HG03175 (cell line): ENCODE measurements at regions not wholly inside any gene's neighbourhood (a gene's known extent, or its start where the extent isn't known, plus 50 kb on each side); places are given as distances from the start of the nearest gene placed in this dataset.
A peak's percentile ranks its signal among the peaks of the same experiment; 100 is the strongest.
"Not testable (repeated sequence)": the region's sequence is repeated elsewhere in the genome, so short reads cannot be mapped to it uniquely, and the experiment has no call there.

ENCODE experiments used
- ATAC-seq: cut with Tn5 transposase; IDR thresholded peaks from one replicate; pipeline ENCODE4 v1.9.1; 2021; ENCODE audit warnings: mild to moderate bottlenecking, moderate library complexity; ENCODE audit not compliant: unreplicated experiment

DNA sequence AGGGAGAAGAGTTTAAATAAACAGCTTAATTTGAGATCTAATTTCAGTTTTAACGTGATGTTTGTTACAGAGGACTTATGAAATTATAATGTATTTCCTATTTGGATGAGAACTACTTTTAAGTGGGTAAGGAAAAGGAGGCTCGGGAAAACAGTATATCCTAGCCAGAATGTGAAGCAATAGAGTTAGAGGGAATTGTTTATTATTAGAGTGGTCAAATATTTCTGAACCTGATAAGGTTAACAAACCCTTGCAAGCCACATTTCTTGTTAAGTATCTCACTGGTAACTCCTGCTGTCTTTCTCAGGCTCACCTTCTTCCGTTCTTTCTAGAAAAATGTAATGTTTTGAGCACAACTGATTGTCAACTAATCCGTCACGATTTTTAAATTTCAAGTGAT is 335.1 kb upstream of the MBL2 start:
- ATAC-seq = no peak

DNA sequence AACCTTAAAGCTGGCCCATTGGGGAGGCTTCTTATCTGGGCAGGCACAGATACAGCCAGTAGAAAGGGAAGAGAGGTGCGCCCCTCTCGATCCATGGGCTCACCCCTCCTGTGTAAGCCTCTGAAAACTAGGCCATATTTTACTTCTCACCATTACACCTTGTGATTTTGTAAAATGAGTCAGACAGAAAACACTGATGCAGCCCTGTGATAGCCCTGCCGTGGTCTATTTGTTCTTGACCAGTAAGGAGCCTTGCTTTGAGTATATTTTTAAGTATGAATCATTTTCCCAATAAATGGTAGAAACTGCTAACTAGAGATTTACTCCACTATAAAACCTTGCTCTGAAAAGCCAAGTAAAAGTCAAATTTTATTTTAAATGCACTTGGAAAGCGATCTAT is 329.8 kb upstream of the MBL2 start:
- no peak for ATAC-seq

DNA sequence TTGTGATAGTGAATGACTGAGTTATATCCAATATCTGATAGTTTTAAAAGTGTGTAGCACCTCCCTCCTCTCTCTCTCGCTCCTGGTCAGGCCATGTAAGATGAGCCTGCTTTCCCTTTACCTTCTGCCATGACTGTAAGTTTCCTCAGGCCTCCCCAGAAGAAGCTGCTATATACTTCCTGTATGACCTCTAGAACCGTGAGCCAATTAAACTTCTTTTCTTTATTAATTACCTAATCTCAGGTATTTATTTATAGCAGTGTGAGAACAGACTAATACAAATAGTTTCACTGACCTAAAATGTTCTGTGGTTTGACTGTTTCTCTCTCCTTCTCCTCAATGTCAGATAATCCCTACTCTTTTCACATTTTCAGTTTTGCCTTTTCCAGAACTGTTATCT is 321.3 kb upstream of the MBL2 start:
- no peak for ATAC-seq

DNA sequence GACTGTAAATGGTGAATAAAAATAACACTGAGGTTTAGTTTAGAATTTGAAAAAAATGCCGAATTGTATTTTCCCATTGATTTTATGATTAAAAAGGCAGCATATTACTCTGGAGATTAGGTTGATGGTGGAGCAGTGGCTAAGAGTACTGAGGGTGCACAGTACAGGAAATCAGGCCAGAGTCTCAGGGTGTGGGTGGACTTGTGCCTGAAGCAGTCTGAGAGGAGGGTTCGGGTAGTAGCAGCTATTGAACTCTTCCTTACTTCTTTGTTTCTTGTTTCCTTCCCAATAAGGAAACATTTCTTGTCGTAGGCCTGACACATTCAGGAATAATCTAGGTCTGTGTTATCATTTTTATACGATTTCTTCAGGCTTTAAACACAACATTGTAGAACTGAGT is 319.0 kb upstream of the MBL2 start:
- no peak for ATAC-seq

DNA sequence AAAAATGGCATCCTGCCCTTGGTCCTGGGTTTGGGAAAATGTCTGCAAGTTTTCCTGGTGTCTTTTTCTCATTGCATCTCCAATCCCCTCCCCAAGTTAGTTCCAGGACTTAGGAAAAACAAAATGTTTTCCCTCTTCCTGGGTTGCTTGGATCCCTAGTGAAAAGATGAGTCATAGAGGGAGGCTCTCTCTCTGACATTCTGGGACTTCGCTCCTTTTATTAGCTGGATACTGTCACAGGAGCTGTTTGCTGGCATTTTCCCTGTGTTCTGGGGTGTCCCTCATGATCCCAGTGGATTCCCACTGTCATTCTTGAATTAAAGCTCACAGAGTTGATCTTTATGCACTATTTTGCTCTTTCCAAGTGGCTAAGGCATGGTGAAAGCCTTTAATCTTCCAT is 316.4 kb upstream of the MBL2 start:
- ATAC-seq = no peak

DNA sequence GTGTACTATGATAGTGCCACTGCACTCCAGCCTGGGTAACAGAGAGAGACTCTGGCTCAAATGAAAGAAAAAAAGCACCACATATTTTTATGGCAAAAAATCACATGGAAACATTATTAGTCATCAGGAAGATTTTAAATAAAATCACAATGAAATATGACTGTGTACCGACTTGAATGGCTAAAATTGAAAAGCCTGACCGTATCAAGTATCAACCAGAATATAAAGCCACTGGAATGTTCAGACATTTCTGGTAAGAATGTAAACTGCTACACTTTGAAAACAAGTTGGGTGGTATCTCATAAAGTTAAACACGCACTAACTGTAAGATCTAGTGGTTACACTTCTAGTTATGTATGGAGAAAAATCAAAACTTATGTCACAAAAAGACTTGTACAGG is 306.7 kb upstream of the MBL2 start:
- no peak for ATAC-seq

DNA sequence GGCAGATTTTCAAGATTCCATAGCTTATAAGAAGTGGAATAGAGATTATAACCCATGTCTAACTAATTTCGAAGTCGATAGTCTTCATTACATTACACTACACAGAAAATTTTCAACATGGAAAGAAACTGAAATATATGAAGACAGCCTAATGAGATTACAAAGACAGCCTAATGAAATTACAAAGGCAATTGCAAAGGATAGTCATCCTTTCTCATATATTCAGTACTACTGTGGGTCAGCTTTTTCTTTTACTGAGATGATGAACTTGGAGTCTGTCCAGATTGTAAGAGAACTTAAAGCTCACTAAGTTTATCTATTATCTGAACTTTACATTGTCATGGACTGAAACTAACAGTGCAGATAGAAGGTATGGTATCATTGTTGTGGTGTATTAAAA is 304.4 kb upstream of the MBL2 start:
- no peak for ATAC-seq

DNA sequence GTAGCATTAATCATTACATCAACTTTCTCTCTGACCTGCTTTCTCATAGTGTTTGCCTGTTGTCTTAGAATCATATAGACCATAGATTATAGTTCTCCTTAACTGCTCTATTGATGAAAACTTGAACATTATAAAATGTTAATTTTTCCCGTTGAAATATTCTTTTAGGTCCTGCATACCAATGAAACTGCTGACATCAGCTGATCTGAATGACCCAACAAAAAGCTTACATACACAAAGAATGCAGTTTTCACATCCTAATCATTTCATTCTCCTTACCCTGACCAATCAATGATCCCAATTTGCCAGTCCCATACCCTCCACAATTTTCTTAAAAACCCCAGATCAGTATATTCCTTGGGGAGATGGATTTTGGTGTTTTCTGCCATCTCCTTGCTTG is 302.9 kb upstream of the MBL2 start:
- no peak for ATAC-seq

DNA sequence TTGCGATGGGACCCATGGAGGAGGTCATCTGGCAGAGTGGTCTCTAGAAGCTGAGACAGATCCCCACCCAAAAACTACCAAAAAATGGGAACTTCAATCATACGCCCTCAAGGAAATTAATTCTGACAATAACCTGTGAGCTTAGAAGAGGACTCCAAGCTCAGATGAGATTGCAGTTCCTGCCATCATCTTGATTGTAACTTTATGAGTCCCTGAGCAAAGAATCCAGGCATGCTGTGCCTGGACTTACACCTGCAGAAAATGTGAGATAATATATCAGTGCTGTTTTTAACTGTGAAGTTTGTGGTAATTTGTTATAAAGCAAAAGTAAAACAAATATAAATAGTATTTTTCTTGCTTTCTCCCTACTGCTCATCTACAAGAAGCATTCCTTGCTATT is 299.6 kb upstream of the MBL2 start:
- ATAC-seq = no peak

DNA sequence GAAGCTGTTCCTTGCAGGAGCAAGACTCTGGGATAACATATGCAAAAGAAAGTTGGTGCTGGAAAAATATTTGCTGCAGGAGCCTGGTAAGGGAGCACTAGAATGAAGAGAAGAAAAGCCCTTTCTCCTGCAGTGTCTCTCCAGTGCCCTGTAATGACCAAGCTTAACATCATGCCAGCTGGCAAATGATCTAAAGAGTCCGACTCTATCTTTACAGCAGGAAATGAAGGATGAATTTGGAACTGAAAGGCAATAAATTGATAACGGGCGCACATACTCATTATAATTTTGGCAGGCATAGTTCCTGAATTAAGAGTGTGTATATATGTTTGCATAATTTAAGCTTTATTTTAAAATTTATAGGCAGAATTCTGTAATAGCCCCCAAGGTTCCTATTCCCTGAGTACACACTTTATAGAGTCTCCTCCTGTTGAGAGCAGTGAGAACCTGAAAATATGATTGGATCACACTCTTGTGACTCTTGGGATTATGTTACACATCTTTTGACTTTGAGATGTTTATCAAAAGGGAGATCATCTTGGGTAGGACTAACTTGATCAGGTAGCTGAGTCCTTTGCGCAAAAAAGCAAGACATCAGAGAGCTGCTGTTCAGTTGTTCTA is 299.0 kb upstream of the MBL2 start:
- ATAC-seq = no peak

DNA sequence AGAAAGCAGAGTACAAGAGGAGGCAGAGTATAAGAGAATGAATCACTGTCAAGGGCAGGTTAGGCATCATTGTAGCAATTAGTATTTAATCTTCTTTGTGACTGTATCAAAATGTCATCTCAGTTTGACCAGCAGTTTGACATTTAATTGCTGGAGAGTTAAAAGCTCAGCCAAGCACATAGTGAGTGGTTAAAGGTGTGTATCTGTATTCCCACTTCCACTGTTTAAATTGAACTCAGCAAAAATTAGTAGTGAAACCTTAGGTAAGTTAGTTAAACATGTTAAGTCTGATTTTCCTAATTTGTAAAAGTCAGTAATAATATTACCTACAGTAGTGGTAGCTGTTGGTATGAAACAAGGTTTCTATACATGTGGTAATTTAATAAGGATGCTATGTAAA is 296.4 kb upstream of the MBL2 start:
- ATAC-seq = no peak

DNA sequence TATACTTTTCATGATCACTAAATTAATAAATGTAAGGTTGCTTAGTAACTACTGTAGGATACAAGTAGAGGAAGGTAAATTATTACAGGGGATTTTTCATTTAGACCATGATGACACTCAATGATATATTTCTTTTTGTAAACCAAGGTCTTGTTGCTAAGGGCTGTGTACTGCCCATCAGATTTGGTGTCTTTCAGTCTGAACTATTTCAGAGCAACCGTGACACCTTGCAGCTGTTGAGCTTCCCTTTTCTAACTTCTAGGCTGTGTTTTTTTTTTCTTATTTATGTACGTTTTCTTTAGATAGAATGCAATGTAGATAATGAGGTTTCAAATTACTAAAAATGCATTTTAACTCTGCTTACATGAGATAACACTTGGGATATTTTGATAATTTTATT is 292.0 kb upstream of the MBL2 start:
- ATAC-seq = no peak

DNA sequence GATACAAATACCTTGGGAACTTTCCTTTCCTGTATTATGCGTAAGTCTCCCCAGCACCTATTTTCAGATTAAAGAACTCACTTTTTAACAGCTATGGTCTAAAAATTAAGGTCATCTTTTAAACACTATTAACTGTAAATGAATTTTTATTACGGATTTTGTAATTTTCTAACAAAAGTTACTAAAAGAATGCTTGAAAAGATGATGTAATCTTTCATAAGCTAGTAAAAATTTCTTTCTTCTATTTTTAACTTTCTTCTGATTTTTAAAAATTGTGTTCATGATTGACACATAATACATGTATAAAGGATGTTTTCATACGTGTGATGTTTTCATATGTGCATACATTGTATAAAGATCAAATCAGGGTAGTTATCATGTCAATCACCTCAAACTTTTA is 291.2 kb upstream of the MBL2 start:
- no peak for ATAC-seq

DNA sequence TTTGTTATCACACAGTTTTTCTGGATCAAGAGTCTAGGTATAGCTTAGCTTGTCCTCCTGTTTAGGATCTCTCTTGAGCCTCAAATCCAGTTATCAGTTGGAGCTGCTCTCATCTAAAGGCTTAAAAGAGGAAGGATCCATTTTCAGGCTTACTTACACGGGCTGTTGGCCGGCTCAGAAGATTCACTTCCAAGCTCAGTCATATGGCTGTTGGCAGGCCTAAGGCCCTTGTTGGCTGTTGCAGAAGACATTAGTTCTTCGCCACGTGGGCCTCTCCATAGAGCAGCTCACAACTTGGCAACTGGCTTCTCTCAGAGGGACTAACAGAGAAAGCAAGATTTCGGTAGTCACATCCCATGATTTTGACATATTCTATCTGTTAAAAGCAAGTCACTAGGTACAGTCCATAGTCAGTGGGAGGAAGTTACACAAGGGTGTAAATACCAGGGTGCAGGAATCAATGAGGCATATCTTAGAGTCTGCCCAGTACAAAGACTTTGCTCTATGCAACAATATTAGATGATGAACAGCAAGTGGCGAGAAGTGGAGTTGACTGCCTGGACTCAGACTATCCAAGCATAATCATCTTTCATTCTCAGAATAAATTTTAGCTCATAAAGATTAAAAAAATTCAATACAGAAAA is 280.1 kb upstream of the MBL2 start:
- no peak for ATAC-seq

DNA sequence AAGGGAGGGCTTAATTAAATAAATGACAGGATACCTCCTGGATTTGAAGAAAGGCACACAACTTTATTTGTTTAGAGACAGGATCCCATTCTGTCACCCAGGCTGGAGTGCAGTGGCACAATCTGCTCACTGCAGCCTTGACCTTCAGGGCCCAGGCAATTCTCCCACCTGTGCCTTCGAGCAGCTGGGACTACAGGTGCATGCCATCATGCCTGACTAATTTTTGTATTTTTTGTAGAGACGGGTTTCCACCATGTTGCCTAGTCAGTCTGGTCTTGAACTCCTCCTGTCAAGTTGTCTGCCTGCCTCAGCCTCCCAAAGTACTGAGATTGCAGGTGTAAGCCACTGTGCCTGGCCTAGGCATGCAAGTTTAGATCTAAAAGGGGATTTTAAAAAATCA is 272.7 kb upstream of the MBL2 start:
- ATAC-seq = no peak

DNA sequence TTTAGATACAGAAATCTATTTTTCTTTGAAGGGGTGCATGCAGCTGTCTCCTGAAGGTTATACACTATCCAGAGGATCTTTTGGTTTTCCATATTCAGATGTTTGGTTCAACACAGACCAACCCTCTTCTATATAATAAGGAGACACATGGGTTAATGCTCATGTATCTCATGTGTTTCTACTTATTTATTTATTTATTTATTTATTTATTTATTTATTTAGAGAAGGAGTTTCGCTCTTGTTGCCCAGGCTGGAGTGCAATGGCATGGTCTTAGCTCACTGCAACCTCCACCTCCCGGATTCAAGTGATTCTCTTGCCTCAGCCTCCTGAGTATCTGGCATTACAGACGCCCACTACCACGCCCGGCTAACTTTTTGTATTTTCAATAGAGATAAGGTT is 263.2 kb upstream of the MBL2 start:
- ATAC-seq = not testable (repeated sequence)

DNA sequence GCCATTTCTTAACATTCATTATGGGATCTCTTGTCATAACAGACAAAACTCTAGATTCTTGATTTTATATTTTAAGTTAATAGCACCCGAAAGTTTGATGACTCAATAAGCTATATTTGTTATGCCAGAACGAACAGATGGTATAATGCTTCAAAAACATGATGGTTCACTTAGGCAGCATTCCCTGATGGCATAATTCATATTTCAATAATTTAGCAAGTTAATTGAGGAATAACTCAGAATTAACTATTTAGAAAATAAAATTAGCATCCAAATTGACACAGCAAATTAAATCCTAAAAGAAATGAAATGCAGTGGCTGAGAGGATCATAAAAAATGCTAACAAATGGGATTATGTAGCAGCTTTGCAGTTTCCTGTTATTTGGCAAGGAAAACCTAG is 260.8 kb upstream of the MBL2 start:
- no peak for ATAC-seq

DNA sequence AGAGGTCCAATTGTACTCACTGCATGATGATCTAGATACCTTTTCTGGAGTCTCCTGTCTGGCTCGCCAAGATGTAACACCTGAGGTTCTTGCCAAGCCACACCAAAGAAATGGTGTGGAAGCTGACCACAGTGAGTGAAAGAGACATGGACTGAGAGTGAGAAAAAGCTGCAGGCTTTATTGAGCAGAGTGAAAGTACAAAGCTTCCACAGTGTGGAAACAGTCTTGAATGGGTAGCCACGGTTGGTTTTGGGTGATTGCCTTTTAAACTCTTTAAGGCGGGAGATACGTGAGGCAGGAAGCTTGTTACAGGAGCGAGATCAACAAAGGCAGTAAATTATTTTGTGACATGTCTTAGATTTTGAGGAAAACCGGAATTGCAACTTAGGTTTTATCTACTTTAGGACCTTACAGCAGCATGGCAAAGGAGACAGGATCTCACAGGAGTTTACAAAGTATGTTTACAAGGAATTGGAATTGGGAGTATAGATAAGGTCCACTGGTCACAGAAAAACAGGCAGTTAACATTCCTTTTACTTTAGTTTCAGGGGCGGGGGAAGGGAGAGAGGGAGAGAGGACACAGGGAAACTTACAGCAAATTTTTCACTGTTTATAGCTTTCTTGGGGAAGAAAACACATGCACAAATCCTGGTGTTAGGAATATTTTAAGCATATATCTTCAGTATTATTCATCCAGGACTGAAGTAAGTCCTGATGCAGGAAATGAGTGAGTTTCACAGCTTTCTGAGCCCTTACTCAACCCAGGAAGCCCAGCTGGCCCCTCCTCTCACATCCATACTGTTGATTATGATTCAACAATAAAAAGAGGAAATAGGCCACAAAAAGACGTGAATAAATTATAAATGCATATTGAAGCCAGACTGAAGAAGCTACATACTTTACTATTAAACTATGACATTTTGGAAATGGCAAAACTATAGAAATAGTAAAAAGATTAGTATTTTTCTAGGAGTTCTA is 257.6 kb upstream of the MBL2 start:
- peak; percentile 64 for ATAC-seq

DNA sequence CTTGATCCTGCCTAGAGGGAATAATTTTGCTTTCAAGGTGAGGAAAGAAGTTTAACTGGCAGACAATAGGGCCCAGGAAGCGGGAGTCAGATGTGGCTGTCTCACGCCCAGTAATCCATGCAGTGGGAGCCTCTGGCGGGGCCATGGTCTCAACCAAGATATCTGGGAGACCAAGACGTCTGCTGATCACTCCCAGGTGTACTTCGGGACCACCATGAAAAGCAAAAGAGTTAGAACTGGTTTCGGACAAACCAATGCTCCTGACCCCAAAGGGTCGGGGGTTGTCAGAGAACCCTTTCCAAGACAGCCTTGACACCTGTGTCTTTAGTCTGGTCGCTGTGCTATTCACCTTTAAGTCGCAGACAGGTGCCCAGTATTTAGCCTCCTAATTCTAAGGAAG is 256.9 kb upstream of the MBL2 start:
- ATAC-seq = no peak

DNA sequence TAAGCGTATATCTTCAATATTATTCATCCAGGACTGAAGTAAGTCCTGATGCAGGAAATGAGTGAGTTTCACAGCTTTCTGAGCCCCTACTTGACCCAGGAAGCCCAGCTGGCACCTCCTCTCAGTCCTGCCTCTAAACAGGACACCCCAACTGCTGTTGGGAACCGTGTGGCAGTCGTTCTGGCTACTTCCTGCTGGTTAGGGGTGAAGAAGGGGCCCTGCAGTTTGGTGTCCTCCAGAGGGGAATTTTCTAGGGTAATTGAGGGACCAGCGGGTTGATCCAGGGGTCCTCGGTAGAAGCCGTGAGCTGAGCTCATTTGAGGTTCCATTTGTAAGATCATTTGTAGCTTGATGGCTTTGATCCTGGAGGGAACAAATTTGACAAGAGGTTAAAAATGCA is 253.2 kb upstream of the MBL2 start:
- ATAC-seq = not testable (repeated sequence)

DNA sequence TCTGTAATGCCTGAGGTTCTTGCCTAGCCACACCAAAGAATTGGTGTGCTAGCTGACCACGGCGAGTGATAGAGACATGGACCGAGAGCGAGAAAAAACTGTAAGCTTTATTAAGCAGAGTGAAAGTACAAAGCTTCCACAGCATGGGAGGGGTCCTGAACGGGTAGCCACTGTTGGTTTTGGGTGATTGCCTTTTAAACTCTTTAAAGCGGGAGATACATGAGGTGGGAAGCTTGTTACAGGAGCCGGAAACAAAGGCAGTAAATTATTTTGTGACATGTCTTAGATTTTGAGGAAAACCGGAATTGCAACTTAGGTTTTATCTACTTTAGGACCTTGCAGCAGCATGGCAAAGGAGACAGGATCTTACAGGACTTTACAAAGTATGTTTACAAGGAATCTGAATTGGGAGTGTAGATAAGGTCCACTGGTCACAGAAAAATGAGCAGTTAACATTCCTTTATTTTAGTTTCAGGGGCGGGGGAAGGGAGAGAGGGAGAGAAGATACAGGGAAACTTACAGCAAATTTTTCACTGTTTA is 252.7 kb upstream of the MBL2 start:
- ATAC-seq = no peak

DNA sequence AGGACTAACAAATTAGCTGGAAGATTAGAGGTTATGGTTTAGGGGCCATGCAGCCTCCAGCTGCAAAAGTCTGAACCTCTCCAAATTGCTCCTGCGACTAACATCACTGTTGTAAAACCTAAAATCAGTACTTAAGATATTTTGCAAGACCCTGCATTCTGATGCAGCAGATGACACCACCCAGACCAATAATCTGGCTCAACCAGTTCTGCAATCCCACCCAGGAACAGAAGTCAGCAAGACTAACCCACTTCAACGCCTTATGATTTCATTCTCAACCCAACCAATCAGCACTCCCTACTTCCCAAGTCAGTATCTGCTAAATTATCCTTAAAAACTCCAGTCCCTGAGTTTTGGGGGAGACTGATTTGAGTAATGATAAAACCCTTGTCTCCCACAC is 250.8 kb upstream of the MBL2 start:
- no peak for ATAC-seq
